HG02571 (cell line): ENCODE measurements at regions not wholly inside any gene's neighbourhood (a gene's known extent, or its start where the extent isn't known, plus 50 kb on each side); places are given as distances from the start of the nearest gene placed in this dataset.
A peak's percentile ranks its signal among the peaks of the same experiment; 100 is the strongest.

Experiments used
- ATAC-seq: cut with Tn5 transposase; IDR thresholded peaks from one replicate; pipeline ENCODE4 v1.9.1; 2021; ENCODE audit warnings: mild to moderate bottlenecking, moderate library complexity; ENCODE audit not compliant: unreplicated experiment

DNA sequence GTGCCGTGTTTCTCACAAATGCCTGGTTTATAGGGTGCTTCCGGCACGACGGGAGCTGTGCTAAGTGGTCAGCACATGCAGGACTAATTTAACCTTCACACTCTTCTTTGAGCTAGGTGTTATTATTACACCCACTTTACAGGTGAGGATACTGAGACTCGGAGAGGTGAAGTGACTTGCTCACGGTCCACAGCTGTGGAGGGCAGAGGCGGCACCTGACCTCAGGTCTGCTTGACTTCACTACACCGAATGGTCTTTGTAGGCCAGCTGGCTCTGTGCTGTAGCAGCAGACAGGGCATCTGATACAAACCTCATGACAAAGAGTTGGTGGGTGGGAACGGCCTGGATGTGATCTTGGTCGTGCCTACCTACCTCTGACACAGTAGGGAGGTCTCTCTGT is 102.0 kb upstream of the BOD1 start:
- ATAC-seq = no peak

DNA sequence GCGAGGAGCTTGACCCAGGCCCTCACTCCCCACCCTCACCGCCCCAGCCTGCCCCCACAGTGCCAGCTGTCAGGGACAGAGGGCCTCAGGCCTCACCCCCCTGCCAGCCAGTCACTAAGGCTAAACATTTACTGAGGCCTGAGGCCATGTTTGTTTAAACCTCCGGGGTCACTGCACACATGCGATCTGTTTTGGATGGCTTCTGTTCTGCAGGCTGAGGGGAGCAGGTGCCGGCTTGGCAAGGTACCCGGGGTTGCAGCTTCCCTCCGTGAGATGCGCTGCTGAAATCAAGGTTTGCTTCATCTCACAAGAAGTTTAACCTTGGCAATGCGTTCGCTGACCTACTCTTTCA is 103.3 kb upstream of the BOD1 start:
- no peak for ATAC-seq

- no peak for ATAC-seq
Measured at GRCh38 chr5:173720286-173720952, 104.0 kb upstream of the BOD1 start.

GRCh38 chr5:173720953-173721600 is 104.6 kb upstream of the BOD1 start:
- no peak for ATAC-seq

- ATAC-seq = no peak
Measured at GRCh38 chr5:173721601-173722232, 105.3 kb upstream of the BOD1 start.

- no peak for ATAC-seq
Measured at GRCh38 chr5:173726846-173727557, 110.6 kb upstream of the BOD1 start.

- ATAC-seq = no peak
Measured at GRCh38 chr5:173727839-173728778, 111.7 kb upstream of the BOD1 start.

DNA sequence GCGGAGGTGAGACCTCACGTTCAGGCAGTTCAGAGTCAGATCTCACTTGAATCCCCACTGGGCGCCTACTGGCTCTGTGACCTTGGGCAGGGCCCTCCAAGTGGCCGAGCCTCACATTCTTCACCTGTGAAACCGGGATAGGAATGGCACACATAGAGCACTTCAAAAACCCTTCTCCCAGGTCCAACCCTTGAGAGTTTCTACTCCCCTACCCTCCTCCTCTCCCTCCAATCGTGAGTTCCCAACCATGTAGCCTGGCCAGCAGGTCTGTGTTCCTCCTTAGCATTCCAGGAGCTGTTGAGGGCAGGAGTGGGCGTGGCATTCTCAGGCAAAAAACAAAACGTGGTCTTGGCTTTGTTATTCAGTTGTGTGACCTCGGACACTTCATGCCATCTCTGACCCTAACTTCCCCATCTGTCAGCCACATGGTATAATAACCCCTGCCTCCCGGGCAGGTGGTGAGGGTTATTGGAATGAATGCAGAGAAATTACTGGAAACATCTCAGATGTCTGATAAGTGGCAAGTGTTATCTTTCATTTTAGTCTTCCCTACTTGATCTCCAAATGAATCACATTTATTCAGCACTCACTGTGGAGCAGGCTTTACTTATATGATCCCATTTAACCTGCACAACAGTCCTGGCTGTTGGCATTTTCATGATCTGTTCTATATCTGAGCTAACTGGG is 112.8 kb upstream of the BOD1 start:
- no peak for ATAC-seq

DNA sequence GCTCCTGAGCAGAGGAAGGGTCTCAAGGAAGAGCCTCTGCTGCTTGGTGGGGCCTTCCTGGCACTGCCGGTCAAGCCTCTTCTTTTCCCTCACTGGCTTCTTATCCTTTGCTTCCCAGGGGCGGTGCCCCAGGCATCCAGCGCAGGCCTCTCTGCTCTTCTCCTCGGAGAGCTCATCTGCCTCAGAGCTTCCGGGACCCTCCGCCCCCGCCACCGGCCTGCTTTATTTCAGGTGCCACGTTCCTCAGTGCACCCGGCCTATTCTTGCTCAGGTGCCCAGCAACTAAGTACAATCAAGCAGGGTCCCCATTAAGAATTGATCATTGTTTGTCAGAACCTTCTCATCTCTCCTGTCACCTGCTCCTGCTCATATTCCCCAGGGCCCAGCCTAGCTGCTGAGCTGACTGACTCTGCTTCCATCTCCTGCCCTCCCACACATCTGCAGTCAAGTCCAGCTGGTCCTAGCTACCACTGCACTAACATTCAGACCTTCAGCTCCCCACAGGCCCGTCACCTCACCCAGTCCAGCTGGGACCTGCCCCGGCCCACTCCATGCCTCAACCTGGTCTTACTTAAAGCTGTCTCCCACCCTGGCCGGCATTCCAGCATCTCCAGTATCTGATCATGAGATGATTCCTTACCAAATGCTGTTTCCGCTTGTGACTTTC is 114.3 kb upstream of the BOD1 start:
- ATAC-seq = no peak

GRCh38 chr5:173733021-173733420 is 116.6 kb upstream of the BOD1 start:
- ATAC-seq = no peak

GRCh38 chr5:173733425-173733824 is 117.0 kb upstream of the BOD1 start:
- no peak for ATAC-seq

DNA sequence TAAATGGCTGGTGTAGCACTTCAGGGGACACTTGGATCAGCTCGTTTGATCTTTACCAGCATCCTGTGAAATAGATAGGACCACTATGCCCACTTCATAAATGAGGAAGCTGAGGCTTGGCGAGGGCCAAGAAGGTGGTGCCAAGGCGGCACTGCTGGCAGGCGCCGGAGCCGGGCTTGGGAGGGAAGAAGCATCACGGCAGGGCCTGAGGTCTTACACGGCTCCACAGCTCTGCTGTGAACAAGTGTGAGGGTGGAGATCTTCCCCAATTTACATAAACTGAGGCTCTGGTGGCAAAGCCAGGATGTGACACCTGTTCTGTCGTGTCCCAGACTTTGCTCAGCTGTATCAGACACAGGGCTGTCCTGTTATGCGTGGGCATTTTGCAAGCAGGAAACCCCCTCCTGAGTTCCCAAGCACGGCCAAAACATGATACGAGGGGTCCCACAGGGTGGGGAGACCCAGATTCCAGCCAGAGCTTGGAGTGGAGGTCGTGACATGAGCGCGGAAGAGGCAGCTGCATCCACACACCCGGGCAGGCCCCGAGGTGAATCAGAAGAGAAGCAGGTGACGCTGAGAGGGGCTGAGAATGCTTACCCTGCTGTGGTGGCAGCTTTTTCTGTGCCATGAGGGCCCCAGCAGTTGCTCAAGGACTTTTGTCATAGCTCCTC is 117.5 kb upstream of the BOD1 start:
- ATAC-seq = peak; percentile 67

DNA sequence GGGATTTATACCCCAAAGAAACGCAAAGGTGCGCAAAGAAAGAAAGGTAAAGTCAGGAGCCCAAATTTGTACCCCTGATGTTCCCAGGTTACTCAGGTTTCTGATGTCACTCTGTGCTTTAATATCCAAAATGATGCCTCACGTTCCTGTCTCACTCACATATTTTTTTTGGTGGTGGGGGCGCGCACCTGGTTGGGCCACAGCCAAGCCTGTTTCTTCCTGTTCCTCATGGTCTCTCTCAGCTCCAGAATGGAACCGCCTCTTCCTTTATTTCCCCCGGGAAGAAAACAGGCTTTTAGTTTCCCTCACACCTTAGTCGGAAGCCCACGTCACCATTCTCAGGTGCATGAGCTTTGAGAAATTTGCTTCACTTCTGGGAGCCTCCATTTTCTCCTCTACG is 118.3 kb upstream of the BOD1 start:
- no peak for ATAC-seq

GRCh38 chr5:173735184-173735583 is 118.7 kb upstream of the BOD1 start:
- ATAC-seq = no peak

GRCh38 chr5:173735691-173736090 is 119.2 kb upstream of the BOD1 start:
- no peak for ATAC-seq

- no peak for ATAC-seq
Measured at GRCh38 chr5:173736374-173736773, 119.9 kb upstream of the BOD1 start.

DNA sequence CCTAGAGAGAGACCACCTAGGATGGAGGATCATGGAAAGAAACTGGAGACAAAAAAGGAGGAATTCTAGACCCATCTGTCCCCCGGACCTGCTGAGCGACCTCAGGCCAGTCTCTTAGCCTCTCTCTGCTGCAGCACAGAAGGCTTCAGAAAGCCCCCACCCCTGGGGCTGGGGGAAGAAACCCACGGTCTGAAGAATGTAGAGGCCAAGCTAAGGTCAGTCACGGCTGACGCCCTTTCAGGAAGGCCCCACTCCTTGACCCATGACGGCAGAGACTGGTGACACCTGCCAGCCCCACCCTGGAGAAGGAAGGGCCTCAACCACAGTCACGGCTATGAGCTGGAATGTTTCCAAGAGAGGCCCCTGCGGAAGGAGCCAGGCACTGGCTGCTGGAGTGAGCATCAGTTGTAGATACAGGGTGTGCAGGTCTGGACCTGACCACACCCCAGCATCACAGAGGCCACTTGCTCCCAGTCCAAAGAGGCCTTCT is 120.5 kb upstream of the BOD1 start:
- ATAC-seq = peak; percentile 55

- ATAC-seq = no peak
Measured at GRCh38 chr5:173739741-173740140, 123.3 kb upstream of the BOD1 start.

DNA sequence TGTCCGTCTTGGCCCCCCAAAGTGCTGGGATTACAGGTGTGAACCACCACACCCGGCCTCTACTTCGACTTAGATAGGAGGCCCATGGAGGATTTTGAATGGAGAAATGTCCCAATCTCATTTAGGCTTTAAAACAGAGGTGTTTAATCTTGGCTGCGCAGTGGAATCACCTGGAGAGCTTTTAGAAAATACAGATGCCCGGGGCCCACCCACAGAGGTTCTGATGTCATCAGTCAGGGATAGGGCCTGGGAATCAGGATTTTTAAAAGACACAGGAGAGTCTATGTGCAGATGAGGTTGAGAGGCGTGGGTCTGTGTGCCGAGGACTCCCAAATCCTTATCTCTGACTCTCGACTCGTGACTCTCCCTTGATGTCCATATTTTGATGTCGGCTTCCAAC is 124.0 kb upstream of the BOD1 start:
- no peak for ATAC-seq
